PFSK-1 (cell line): ENCODE measurements at regions not wholly inside any gene's neighbourhood (a gene's known extent, or its start where the extent isn't known, plus 50 kb on each side); places are given as distances from the start of the nearest gene placed in this dataset.

Experiments
- POLR2AphosphoS5 ChIP-seq: IDR thresholded peaks from 2 replicates; pipeline ENCODE4 v1.6.1; 2012; ENCODE audit warnings: low read depth, mild to moderate bottlenecking, control low read depth, low read length, moderate library complexity
- SIN3A ChIP-seq: IDR thresholded peaks from 2 replicates; pipeline ENCODE4 v1.6.1; 2012; ENCODE audit warnings: mild to moderate bottlenecking, low read length, moderate library complexity, borderline replicate concordance; ENCODE audit not compliant: insufficient read depth

- TF ChIP-seq POLR2AphosphoS5 (no peak), SIN3A (no peak)
Observed at GRCh38 chr17:34699181-34699580, 119.8 kb downstream of the TMEM132E start.
